Breast epithelium (tissue), 4 donors: ENCODE measurements at regions not wholly inside any gene's neighbourhood (a gene's known extent, or its start where the extent isn't known, plus 50 kb on each side); places are given as distances from the start of the nearest gene placed in this dataset.

Source experiments
- DNase-seq, 2 donors: peaks; one replicate each; pipeline ENCODE4 v3.0.0-alpha.2; 2019; ENCODE audit warnings: low spot score in 2 of 2
- H3K27ac ChIP-seq, 2 donors: fragments of 200-600 bp; sonication (generic) in 1 of 2; one replicate each; pipeline ENCODE4 v1.5.1; 2016 to 2019; ENCODE audit warnings: mild to moderate bottlenecking in 1 of 2
- H3K27me3 ChIP-seq, 2 donors: fragments of 200-600 bp; sonication (generic) in 1 of 2; one replicate each; pipeline versions ENCODE4 v1.5.1 to v1.6.0; 2017 to 2019; ENCODE audit warnings: control low read depth in 1 of 2, mild to moderate bottlenecking in 1 of 2
- H3K36me3 ChIP-seq: fragments of 200-600 bp; one replicate; pipeline ENCODE4 v1.5.1; 2019
- H3K4me1 ChIP-seq, 2 donors: fragments of 200-600 bp; sonication (generic); one replicate each; pipeline ENCODE4 v1.5.1; 2016 to 2019; ENCODE audit warnings: control low read depth in 1 of 2
- H3K4me3 ChIP-seq, 3 donors: fragments of 200-600 bp; sonication (generic); 1 replicate in 2 of 3; 2 replicates in 1 of 3; pipeline ENCODE4 v1.5.1; 2016 to 2019; ENCODE audit warnings: mild to moderate bottlenecking in 3 of 3, moderate library complexity in 2 of 3
- H3K9me3 ChIP-seq, 2 donors: fragments of 200-600 bp; sonication (generic) in 1 of 2; one replicate each; pipeline ENCODE4 v1.5.1; 2016 to 2019; ENCODE audit warnings: control low read depth in 1 of 2
- CTCF ChIP-seq, 3 donors: fragments of 450-650 bp; IDR thresholded peaks; one replicate each; pipeline ENCODE4 v1.5.1; 2016 to 2017; ENCODE audit warnings: antibody characterized with exemption in 3 of 3, mild to moderate bottlenecking in 3 of 3, moderate library complexity in 3 of 3
- POLR2A ChIP-seq: fragments of 450-650 bp; IDR thresholded peaks from one replicate; pipeline ENCODE4 v1.6.1; 2016; ENCODE audit warnings: antibody characterized with exemption, mild to moderate bottlenecking, moderate library complexity
- POLR2AphosphoS5 ChIP-seq, 3 donors: sonication (generic); formaldehyde crosslinking; IDR thresholded peaks; one replicate each; pipeline ENCODE4 v1.6.1; 2017; ENCODE audit warnings: antibody characterized with exemption in 3 of 3
- intact Hi-C: fragments of 100-400 bp; cut with DNase I; formaldehyde crosslinking; loops from one replicate; pipeline ENCODE4 v1.15.1; 2023; ENCODE audit warnings: low total_unique reads

- Histone ChIP-seq H3K9me3 (no peaks in the 10 kb centered on the region), H3K27me3 (no peaks in the 10 kb centered on the region), H3K27ac (no peak overlapping the region), H3K4me3 (no peak overlapping the region), H3K36me3 (no peaks in the 10 kb centered on the region), H3K4me1 (no peaks in the 10 kb centered on the region)
- TF ChIP-seq POLR2AphosphoS5 (IDR thresholded peaks at IDR 0.05) (no peak), CTCF (IDR thresholded peaks at IDR 0.05) (no peak), POLR2A (no peak)
- intact Hi-C loops = no loop called here
- DNase-seq = no peak
Measured at GRCh38 chr3:191066669-191067068, 132.4 kb upstream of the OSTN start.

- DNase-seq = no peak
- H3K36me3 ChIP-seq = no peaks in the 10 kb centered on the region
- no peaks in the 10 kb centered on the region for H3K4me1 ChIP-seq
- intact Hi-C loops = no loop called here
- H3K27me3 ChIP-seq = no peaks in the 10 kb centered on the region
- H3K4me3 ChIP-seq = no peak overlapping the region
- no peak overlapping the region for H3K27ac ChIP-seq
- no peak for TF ChIP-seq POLR2A
- no peak for TF ChIP-seq POLR2AphosphoS5 (IDR thresholded peaks at IDR 0.05)
- TF ChIP-seq CTCF (IDR thresholded peaks at IDR 0.05) = no peak
- no peaks in the 10 kb centered on the region for H3K9me3 ChIP-seq
Measured at GRCh38 chr3:191065181-191065805, 133.7 kb upstream of the OSTN start.

GRCh38 chr3:191051037-191051436 lies 148.0 kb upstream of the OSTN start:
- Histone ChIP-seq H3K36me3 (no peaks in the 10 kb centered on the region), H3K4me3 (no peak overlapping the region), H3K27ac (no peak overlapping the region), H3K4me1 (no peaks in the 10 kb centered on the region), H3K27me3 (no peaks in the 10 kb centered on the region), H3K9me3 (no peaks in the 10 kb centered on the region)
- DNase-seq = no peak
- intact Hi-C loops = no loop called here
- TF ChIP-seq POLR2AphosphoS5 (IDR thresholded peaks at IDR 0.05) (no peak), POLR2A (no peak), CTCF (IDR thresholded peaks at IDR 0.05) (peak; percentile 25 to 48 (median 45))

- H3K36me3 ChIP-seq = no peaks in the 10 kb centered on the region
- no peak for TF ChIP-seq POLR2AphosphoS5 (IDR thresholded peaks at IDR 0.05)
- TF ChIP-seq POLR2A = no peak
- TF ChIP-seq CTCF (IDR thresholded peaks at IDR 0.05) = no peak
- no peak for DNase-seq
- H3K27ac ChIP-seq = no peak overlapping the region
- no peaks in the 10 kb centered on the region for H3K4me1 ChIP-seq
- H3K9me3 ChIP-seq = peaks cover 0 to 3% of the 10 kb centered on the region in 2 donors
- no peaks in the 10 kb centered on the region for H3K27me3 ChIP-seq
- intact Hi-C loops = no loop called here
- no peak overlapping the region for H3K4me3 ChIP-seq
Measured at GRCh38 chr3:191047930-191048329, 151.1 kb upstream of the OSTN start.

GRCh38 chr3:191030929-191031328 lies 168.1 kb upstream of the OSTN start:
- no peak for TF ChIP-seq POLR2A
- no peak for TF ChIP-seq POLR2AphosphoS5 (IDR thresholded peaks at IDR 0.05)
- TF ChIP-seq CTCF (IDR thresholded peaks at IDR 0.05) = no peak
- no peaks in the 10 kb centered on the region for H3K36me3 ChIP-seq
- no peak overlapping the region for H3K27ac ChIP-seq
- no peak overlapping the region for H3K4me3 ChIP-seq
- H3K27me3 ChIP-seq = no peaks in the 10 kb centered on the region
- intact Hi-C loops = no loop called here
- no peaks in the 10 kb centered on the region for H3K9me3 ChIP-seq
- H3K4me1 ChIP-seq = no peaks in the 10 kb centered on the region
- no peak for DNase-seq
